Right atrium auricular region (tissue), 2 donors: ENCODE measurements at regions not wholly inside any gene's neighbourhood (a gene's known extent, or its start where the extent isn't known, plus 50 kb on each side); places are given as distances from the start of the nearest gene placed in this dataset.

Experiments used
- DNase-seq: peaks from one replicate; pipeline ENCODE4 v3.0.0-alpha.2; 2019; ENCODE audit warnings: low spot score
- H3K27ac ChIP-seq, 2 donors: fragments of 200-600 bp; sonication (generic); 1 replicate in 1 of 2; 2 replicates in 1 of 2; pipeline ENCODE4 v1.5.1; 2016 to 2019
- H3K27me3 ChIP-seq, 2 donors: fragments of 200-600 bp; sonication (generic); one replicate each; pipeline versions ENCODE4 v1.5.1 to v1.6.0; 2017 to 2019
- H3K36me3 ChIP-seq: fragments of 200-600 bp; sonication (generic); one replicate; pipeline ENCODE4 v1.5.1; 2016
- H3K4me1 ChIP-seq, 2 donors: fragments of 200-600 bp; sonication (generic); one replicate each; pipeline versions ENCODE4 v1.5.1 to v1.6.0; 2017 to 2019
- H3K4me3 ChIP-seq, 2 donors: fragments of 200-600 bp; sonication (generic); 1 replicate in 1 of 2; 2 replicates in 1 of 2; pipeline ENCODE4 v1.5.1; 2017 to 2019; ENCODE audit warnings: mild to moderate bottlenecking in 1 of 2, moderate library complexity in 1 of 2
- H3K9me3 ChIP-seq, 2 donors: fragments of 200-600 bp; sonication (generic); one replicate each; pipeline ENCODE4 v1.5.1; 2019
- CTCF ChIP-seq, 2 donors: fragments of 200-600 bp; sonication (generic); IDR thresholded peaks; one replicate each; pipeline ENCODE4 v1.5.1; 2019; ENCODE audit warnings: antibody characterized with exemption in 2 of 2

DNA sequence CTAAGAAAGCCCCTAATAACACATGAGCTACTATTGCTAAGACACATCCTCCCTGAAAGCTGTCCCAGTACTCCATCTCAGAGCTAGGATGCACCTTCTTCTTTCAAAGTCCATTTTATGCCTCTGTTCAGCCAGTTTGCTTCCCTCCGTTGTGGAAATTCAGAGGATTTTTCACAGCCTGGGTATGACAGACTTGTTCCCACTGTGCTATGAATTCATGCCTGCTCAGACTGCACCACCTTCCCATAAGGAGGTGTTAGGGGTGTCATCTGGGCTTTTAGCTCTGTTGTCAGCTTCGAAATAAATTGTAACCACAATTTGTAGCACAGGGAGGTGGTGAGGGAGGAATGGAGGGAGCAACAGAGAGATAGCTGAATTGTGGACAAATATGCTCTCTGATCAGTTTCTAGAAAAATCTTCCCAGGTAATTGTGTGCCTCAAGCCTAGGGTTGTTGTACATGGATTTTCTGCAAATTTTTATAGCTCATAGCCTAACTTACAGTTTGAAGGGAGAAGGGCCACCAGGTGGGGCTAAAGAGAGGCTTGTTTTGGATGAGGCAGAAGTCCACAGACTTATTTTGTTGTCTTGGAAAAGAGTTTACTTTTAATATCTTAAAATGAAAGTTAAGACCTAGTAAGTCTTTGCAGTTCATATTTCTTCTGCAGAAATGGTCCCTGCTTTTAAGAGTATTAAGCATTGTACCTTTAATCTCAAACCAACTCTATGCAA is 462.0 kb downstream of the PDCD6IP start:
- no peaks in the 10 kb centered on the region for H3K27me3 ChIP-seq
- TF ChIP-seq CTCF (IDR thresholded peaks at IDR 0.05): peak; percentile 46 to 76
- no peaks in the 10 kb centered on the region for H3K9me3 ChIP-seq
- H3K27ac ChIP-seq: no peak overlapping the region
- H3K36me3 ChIP-seq: no peaks in the 10 kb centered on the region
- H3K4me1 ChIP-seq: peaks cover 0 to 14% of the 10 kb centered on the region in 2 donors
- peak; percentile 62 for DNase-seq
- no peak overlapping the region for H3K4me3 ChIP-seq

DNA sequence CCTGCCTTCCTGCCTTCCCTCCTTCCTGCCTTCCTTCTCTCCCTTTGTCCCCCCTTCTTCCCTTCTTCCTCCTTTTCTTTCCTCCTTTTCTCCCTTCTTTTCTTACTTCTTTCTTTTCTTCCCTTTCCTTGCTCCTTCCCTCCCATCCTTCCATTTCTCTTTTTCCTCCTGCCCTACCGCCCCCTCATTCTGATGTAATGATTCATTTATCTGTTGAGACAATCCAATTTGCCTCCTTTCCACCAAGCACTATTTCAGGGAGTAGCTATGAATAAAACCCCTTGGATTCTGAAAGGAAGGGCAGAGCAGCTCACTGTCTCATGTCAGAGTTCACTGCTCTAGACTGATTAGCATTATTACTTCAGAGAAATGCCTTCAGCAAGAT is 462.6 kb downstream of the PDCD6IP start:
- peak in 1 of 2 donors; percentile 33 for TF ChIP-seq CTCF (IDR thresholded peaks at IDR 0.05)
- Histone ChIP-seq H3K9me3 (no peaks in the 10 kb centered on the region), H3K4me1 (peaks cover 0 to 14% of the 10 kb centered on the region in 2 donors), H3K27me3 (no peaks in the 10 kb centered on the region), H3K4me3 (no peak overlapping the region), H3K36me3 (no peaks in the 10 kb centered on the region), H3K27ac (no peak overlapping the region)
- DNase-seq: no peak

DNA sequence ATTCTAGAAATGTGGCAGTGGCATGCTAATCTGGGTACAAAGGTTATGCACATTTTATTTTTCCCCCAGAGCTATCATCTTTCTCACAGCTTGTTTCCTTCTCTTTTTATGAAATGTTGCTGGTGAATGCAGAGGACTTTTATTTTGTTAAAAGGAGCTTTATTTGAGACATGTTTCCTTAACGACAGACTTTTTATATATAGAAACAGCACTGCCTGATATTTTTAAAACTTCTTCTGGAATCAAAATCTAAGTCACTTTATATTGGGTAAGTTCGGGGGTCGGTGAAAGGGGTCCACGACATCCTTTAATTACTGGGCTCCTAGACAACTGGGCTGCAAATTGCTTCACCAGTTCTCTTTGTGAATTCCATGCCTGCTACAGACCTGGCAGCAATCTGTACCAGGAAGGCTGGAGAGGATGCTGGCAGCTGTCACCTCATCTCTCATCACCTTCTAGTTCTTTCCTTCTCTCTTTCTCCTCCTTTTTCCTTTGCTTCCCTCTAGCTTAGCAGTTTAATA is 464.7 kb downstream of the PDCD6IP start:
- Histone ChIP-seq H3K27ac (no peak overlapping the region), H3K4me3 (no peak overlapping the region), H3K36me3 (no peaks in the 10 kb centered on the region), H3K9me3 (no peaks in the 10 kb centered on the region), H3K4me1 (peaks cover 0 to 14% of the 10 kb centered on the region in 2 donors), H3K27me3 (no peaks in the 10 kb centered on the region)
- TF ChIP-seq CTCF (IDR thresholded peaks at IDR 0.05): no peak
- DNase-seq: no peak

DNA sequence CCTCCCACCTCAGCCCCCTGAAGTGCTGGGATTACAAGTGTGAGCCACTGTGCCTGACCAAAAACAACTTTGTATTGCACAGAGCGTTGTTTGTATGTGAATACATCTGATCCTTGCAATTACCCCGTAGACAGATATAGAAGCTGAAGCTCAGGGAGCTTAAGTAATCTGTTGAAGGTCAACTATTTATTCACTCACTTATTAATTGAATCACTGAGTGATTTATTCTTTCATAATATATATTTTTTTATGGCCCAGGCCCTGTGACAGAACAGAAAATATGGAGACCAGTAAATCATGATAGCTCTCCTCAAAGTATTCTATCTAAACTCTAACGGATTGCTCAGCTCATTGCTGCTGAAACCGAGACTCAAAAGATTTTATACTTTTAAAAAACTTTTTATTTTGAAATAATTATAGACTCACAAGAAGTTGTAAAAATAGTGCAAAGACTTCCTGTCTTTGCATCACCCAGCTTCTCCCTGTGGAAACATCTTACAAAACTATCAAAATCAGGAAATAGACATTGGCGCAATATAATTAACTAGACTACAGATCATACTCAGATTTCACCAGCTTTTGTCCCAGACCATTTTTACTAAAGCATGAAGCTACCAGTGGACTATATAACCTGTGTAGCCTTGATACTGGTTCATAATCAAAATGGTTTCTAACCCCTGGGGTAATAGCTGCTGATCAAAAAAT is 466.1 kb downstream of the PDCD6IP start:
- Histone ChIP-seq H3K4me3 (no peak overlapping the region), H3K27ac (no peak overlapping the region), H3K27me3 (no peaks in the 10 kb centered on the region), H3K9me3 (no peaks in the 10 kb centered on the region), H3K36me3 (no peaks in the 10 kb centered on the region), H3K4me1 (peaks cover 0 to 14% of the 10 kb centered on the region in 2 donors)
- no peak for TF ChIP-seq CTCF (IDR thresholded peaks at IDR 0.05)
- no peak for DNase-seq

GRCh38 chr3:34267088-34267487 is 468.7 kb downstream of the PDCD6IP start:
- Histone ChIP-seq H3K27me3 (no peaks in the 10 kb centered on the region), H3K36me3 (no peaks in the 10 kb centered on the region), H3K9me3 (no peaks in the 10 kb centered on the region), H3K4me3 (no peak overlapping the region), H3K27ac (no peak overlapping the region), H3K4me1 (peaks cover 0 to 8% of the 10 kb centered on the region in 2 donors)
- no peak for DNase-seq
- no peak for TF ChIP-seq CTCF (IDR thresholded peaks at IDR 0.05)
